DND-41 (cell line): ENCODE measurements at regions not wholly inside any gene's neighbourhood (a gene's known extent, or its start where the extent isn't known, plus 50 kb on each side); places are given as distances from the start of the nearest gene placed in this dataset.

ENCODE experiments used
- CTCF ChIP-seq: IDR thresholded peaks from 2 replicates; pipeline ENCODE4 v1.5.1; 2012; ENCODE audit warnings: borderline replicate concordance, low read length, moderate library complexity, mild to moderate bottlenecking; ENCODE audit not compliant: poor library complexity, severe bottlenecking; ENCODE audit errors: extremely low read depth
- EZH2 ChIP-seq: IDR thresholded peaks from 3 replicates; pipeline ENCODE4 v1.6.1; 2012; ENCODE audit warnings: borderline replicate concordance, low read depth, mild to moderate bottlenecking, moderate library complexity, low read length, inconsistent platforms; ENCODE audit not compliant: severe bottlenecking

GRCh38 chr16:72242757-72243156 lies 70.8 kb upstream of the PMFBP1 start:
- TF ChIP-seq CTCF (no peak), EZH2 (no peak)
